ENCODE measurements at regions not wholly inside any gene's neighbourhood (a gene's known extent, or its start where the extent isn't known, plus 50 kb on each side); places are given as distances from the start of the nearest gene placed in this dataset.

GRCh38 chr16:65545413-65545956, 423.6 kb upstream of the CDH11 start:
- no peak for DNase-seq (ENCODE audit: low read depth)

- DNase-seq (ENCODE audit: low read depth) = no peak
These were observed 422.2 kb upstream of the CDH11 start for GRCh38 chr16:65543781-65544740.

GRCh38 chr16:65541646-65542045, 419.8 kb upstream of the CDH11 start:
- no peak for DNase-seq (ENCODE audit: low read depth)

- DNase-seq (ENCODE audit: low read depth) = no peak
These were observed 419.0 kb upstream of the CDH11 start for GRCh38 chr16:65540901-65541300.

DNA sequence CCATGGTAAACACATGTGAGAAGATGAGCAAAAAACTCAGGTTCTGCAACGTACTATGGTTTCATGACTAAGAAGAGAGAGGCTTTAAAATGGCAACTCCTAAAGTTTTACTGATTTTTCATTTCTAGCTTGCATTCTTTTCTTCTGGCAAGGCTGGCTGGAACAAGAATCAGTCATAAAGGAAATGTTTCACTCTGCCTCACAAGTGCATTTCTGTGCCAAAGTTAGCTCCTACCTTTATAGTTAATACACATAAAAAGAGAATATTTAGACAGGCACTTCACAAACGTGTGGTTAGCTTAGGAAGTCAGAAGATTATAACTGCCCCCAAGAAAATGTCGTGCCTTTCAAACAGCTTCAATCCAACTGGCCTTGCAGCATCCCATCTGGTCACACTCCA, 417.1 kb upstream of the CDH11 start:
- no peak for DNase-seq (ENCODE audit: low read depth)

- DNase-seq (ENCODE audit: low read depth) = no peak
These were observed 415.5 kb upstream of the CDH11 start for GRCh38 chr16:65537336-65537735.

GRCh38 chr16:65534121-65534528, 412.3 kb upstream of the CDH11 start:
- DNase-seq (ENCODE audit: low read depth) = no peak

GRCh38 chr16:65532846-65533245, 411.0 kb upstream of the CDH11 start:
- no peak for DNase-seq (ENCODE audit: low read depth)

- no peak for DNase-seq (ENCODE audit: low read depth)
These were observed 410.4 kb upstream of the CDH11 start for GRCh38 chr16:65532258-65532657.

DNA sequence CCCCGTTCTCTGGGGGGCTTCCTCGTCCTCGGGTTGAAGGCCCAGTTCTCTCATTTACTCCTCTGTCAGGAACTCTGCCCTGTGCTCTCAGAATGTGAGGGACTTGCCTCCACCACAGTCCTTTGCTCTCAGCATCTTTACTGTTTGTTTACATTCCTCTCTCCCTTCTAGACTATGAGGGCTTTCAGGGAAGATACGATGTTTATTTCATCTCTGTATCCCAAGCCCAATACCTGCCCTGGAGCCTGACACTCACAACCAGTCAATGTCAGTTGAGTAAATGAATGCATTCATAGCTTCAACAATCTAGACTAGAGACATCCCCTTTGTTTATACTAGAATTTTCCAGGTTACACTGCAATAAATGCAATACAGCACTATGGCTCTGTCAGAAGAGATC, 409.6 kb upstream of the CDH11 start:
- DNase-seq (ENCODE audit: low read depth) = no peak

DNA sequence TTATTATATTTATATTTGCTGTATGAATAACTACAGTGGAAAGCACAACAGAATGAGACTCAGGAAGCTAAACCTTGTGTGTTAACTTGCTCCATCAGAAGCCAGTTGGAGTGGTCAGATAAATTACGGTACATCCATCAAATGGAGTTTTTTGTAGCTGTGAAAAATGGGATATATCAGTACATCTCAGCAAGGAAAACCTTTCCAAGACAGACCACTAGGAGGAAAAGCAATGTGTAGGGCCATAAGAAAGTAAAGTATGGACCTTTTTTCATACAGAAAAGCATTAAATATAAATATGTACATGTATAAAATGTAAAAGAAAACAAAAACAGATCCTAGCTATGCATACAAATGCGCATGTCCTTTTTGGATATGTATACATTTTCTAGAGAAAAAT, 403.8 kb upstream of the CDH11 start:
- no peak for DNase-seq (ENCODE audit: low read depth)

DNA sequence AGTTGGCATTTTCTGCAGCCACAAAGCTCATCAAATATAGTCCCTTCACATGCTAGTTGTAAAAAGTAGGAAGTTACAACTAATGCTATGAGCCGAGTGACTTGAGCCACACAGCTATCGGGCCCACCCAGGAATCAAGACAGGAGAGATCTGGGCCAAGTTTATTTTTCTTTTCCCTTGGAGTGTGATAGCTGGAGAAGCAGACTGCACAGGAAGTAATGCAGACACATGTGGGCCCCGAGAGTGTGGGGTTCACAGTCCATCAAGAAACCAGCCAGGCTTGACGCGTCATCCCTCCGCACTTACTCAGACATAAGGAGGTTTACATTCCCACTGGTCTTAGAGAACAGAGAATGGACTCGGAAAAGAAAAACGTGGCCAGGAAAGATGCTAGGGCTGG, 403.1 kb upstream of the CDH11 start:
- DNase-seq (ENCODE audit: low read depth) = no peak

DNA sequence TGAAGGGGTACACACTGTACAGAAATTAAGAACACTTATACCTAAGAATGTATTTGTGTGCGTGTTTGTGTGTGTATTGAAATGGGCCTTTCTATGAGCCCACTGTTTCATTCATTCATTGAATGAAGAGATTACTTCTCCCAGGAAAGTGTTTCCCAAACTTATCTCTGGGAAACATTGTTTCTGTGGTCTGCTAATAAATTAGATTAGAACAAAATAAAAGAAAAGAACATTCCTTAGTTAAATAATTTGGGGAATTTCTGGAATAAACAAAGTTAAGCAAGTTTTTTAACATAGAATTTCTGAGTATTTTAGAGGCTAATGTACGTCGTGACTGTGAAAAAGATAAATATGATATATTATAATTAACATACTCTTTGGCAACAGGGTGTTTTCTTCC, 402.4 kb upstream of the CDH11 start:
- DNase-seq (ENCODE audit: low read depth) = no peak

- DNase-seq (ENCODE audit: low read depth) = no peak
These were observed 401.6 kb upstream of the CDH11 start for GRCh38 chr16:65523283-65523944.

- DNase-seq (ENCODE audit: low read depth) = no peak
These were observed 400.5 kb upstream of the CDH11 start for GRCh38 chr16:65522412-65522811.

GRCh38 chr16:65521633-65522328, 399.9 kb upstream of the CDH11 start:
- no peak for DNase-seq (ENCODE audit: low read depth)

DNA sequence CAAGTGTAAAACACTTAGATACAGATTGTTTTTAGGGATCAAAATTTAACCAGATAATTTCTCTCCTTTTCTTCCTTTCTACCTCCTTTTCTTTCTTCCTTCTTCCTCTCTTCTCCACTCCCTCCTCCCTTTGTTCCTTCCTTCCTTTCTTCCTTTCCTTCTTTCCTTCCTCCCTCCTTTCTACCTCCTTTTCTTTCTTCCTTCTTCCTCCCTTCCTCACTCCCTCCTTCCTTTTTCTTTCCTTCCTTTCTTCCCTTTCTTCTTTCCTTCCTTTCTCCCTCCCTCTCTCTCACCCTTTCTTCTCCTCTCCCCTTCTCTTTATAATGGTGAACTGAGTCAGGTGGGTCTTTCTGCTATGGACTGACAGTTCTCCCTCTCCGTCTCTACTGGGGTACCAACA, 397.5 kb upstream of the CDH11 start:
- no peak for DNase-seq (ENCODE audit: low read depth)

DNA sequence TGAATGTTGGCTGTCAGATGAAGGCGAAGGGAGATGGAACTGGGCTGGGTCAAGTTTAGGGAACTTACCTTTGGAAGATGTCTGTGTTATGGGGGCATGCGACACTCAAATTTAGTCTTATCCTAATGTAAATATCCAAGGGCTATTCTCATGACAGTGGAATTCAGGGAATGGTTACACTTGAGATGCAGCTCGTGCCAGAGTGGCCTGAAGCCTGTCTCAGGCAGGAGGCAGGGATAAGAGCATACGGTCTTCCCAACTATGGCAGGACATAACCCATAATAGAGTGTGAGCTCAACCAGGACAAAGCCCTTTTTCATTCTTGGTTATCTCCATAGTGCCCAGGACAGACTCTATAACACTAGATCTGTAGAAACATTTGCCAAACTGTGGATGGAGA, 393.3 kb upstream of the CDH11 start:
- no peak for DNase-seq (ENCODE audit: low read depth)

DNA sequence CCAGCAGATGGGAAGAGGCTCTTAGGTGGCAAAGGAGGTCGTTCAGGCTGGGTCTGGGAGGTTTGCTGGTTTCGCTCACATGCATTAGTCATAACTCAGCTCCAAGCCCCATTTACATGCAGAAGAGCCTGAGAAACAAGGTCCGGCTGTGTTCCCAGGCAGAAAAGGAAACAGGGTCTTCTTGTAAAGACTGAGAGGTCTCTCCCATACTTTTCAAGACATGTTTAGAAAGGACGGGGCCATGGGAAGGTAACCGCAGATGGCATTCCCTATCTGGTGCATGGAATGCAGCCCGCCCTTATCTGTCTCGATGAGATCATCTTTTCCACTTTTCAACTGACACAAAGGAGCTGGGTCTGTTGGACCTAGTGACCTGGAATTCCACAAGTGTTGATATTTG, 389.0 kb upstream of the CDH11 start:
- no peak for DNase-seq (ENCODE audit: low read depth)

GRCh38 chr16:65510241-65510640, 388.4 kb upstream of the CDH11 start:
- no peak for DNase-seq (ENCODE audit: low read depth)

DNA sequence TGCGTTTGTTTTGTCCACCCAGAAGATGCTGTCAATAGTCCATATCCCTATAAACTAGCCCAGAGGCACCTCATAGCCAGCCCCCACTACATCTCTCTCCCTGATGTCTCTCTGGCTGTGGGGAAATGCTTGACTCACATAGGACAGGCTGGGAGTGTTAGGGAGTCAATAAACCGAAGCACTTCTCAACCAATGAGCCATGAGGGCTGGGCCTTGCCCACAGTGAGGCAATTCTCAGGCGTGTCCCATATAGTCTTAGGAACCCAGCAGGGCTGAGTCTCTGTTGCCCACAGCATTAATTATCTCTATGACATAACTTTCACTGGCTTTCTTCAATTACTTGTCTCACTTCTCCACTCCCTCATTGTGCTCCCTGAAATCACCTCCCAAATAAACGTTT, 387.3 kb upstream of the CDH11 start:
- no peak for DNase-seq (ENCODE audit: low read depth)

DNA sequence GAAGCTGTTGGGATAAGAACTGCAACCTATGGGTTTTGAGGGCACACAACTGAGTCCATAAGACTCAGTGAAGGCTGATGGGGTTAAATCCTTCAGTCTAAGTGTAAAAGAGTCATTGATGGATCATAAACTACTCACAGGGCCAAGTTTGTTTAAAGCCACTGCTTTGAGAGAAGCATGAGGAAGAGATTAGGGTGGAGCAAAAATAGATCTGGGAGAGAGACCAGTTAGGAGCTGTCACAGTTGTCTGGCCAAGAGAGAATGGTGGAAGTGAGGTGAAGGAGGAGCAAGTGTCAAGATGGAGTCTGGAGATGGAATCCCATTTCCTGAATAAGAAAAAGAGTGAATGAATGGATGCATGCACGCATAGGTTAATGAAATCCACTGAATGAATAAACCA, 379.1 kb upstream of the CDH11 start:
- no peak for DNase-seq (ENCODE audit: low read depth)

- DNase-seq (ENCODE audit: low read depth) = no peak
These were observed 378.1 kb upstream of the CDH11 start for GRCh38 chr16:65500007-65500406.

All from fibroblast of gingiva (primary cell).